GM18520 (cell line): ENCODE measurements at regions not wholly inside any gene's neighbourhood (a gene's known extent, or its start where the extent isn't known, plus 50 kb on each side); places are given as distances from the start of the nearest gene placed in this dataset.

Experiments
- ATAC-seq: cut with Tn5 transposase; IDR thresholded peaks from one replicate; pipeline ENCODE4 v1.9.1; 2021; ENCODE audit not compliant: unreplicated experiment

GRCh38 chr6:19761121-19761520 is 76.0 kb upstream of the ID4 start:
- ATAC-seq: no peak

GRCh38 chr6:19771753-19772336 is 65.3 kb upstream of the ID4 start:
- ATAC-seq: no peak

- no peak for ATAC-seq
Observed at GRCh38 chr6:19772891-19773290, 64.3 kb upstream of the ID4 start.

- no peak for ATAC-seq
Observed at GRCh38 chr6:19781269-19781668, 55.9 kb upstream of the ID4 start.

GRCh38 chr6:19782588-19782987 is 54.6 kb upstream of the ID4 start:
- no peak for ATAC-seq
